NCI-H524 treated with DMSO at 0.1 percent for 48 hours (cell line): ENCODE measurements at regions not wholly inside any gene's neighbourhood (a gene's known extent, or its start where the extent isn't known, plus 50 kb on each side); places are given as distances from the start of the nearest gene placed in this dataset.

Experiments
- DNase-seq: peaks from one replicate; lab custom pipeline; 2025; lab: John Stamatoyannopoulos, UW

DNA sequence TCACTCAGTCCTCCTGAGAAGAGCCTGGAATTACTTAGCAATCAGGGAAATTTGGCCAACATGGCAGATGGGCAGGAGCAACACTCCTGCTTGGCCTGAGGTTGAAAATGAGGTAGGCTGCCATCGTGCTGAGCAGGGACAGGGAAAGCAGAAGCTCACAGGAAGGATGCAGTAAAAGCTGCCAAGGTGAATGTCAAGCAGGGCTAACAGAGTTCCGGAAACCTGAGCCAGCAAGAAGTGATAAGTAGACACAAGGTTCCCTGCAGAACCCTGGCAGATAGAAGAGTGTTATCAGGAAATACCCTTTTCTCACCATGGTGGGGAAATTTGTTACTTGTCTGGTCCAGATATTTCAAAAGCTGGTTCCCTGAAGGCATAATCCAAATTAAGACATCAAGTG lies 454.3 kb upstream of the MEX3C start:
- DNase-seq = no peak

DNA sequence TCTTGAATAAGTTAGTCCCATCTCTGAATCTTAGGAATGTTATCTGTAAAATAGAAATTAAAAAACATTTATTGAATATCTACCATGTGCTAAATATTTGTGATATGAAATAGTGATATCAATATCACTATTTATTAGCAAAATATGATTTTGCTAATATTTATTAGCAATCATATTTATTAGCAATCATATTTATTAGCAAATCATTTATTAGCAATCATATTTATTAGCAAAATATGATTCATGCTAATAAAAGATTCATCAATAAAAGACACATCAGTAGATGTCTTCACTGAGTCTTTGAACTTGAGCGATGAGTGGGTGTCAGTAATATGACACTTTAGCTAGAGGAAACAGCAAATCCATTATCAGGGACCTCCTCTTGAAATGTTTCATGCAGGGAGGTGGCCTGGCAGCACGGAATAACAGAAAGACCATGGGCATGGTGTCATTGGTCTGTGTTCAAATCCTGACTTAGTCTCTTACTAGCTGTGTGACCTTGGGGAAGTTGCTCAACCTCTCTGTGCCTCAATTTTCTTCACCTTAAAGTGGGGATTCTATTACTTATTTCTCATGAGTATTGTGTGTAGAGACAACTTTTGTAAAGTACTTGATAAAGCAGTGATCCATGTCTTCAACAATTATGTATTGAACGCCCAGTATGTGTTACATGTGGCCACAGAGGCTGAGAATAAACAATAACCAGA lies 456.2 kb upstream of the MEX3C start:
- DNase-seq = no peak

DNA sequence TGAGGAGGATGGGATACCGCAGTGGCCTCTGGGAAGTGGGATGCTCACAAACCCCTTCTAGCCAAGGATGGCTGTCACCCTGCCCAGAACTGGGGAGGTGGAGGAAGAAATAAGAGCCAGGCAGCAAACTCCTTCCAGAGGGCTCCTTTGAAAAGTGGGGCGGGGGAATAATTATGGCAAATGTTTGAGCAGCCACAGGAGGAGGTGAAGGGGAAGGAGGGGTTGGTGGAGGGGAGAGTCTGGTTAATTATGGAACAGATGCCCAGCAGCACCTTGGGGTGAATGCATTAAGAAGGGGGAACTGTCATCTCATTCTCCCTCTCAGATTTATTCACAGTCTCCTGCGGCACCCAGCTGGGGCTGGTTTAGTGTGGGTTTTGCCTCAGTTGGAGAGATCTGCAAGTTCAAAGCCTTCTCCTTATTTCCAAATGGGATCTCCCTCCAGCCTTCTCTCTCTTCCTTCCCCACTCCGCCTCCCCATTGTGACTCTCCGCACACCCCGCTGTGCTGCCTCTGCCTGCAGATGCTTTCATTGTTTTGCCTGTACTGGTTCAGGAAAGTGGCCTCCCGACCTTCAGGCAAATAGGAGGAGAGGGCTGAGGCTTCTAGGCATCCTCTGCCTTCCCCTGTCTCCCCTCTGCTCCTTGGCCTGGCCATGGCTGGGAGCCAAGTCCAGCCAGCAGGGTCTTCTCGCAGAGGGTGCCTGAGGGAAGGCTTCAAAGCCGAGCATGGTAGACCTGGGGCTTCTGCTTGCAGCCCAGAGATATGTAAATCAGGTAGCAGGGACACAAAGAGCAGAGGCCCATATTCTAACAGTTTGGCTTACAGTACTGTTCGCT lies 457.2 kb upstream of the MEX3C start:
- peak; percentile 32 for DNase-seq

DNA sequence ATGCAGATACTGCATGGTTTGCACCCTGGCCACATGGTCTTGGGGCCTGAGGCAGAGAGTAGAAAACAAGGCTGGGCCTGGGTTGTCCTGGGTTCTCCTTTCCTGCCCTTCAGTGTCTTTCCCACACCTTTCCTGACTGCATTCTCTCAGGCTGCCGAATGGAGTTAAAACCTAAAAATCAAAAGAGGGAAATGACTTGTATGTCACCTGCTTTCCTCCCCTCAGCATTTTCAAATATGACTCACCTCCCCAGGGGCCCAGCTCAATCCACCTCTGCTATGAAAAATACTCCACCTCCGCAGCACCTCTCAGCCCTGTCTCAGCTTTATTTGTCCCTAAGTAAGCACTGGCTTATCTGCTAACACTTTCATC lies 457.8 kb upstream of the MEX3C start:
- DNase-seq = no peak

DNA sequence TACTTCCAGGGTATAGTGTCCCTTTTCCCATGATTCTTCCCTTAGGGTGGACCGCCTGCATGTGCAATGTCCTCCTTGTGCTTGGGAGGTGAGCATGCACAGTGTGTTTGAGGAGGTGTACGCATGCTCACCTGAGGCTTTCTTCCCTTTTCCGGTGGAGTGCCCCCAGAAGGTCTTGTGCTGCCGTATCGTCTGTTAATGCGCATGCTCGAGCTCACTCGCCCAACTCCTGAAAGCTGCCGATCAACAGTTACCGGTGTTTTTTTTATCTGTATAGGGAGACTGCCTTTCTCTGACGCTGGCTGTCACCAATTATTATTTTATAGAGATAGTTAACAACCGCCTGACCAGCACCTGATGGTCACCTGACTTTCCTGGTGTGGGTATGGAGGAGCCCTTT lies 458.8 kb upstream of the MEX3C start:
- no peak for DNase-seq

DNA sequence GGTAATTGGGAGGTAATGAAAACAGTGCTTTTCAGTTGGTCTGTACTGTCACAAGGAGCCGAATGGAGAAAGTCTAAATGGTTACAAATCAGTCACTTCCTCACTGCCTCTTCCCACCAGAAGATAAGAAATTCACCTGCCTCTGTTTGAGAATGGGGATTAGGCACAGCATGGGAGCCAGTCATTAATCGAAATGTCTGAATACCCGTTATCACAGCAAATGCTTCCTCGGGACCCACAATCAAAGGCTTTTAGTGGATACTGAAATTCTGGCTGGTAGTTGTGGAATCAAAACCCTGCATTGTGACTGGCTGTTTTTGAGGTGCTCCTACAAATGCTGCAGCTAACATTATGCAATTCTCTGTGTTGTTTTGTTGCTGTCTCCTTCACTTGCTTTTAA lies 461.0 kb upstream of the MEX3C start:
- no peak for DNase-seq

DNA sequence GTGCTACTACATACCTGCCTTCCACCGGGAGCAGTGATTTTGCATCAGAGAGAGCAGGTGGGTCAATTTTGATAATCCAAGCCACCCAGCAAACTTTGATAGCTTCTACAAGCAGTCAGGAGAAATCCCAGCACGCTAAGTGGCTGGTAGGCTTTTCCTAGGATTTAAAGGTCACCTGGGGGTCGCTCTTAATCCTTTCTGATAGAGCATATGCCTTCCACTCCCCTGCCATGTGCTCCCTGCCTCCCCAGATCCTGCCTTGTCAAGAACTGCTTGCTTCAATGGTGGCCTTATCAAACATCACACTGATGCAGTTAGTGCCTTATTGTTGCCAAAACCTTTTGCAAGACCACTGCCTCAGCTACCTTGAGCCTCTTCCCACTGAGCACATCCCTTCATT lies 462.3 kb upstream of the MEX3C start:
- peak; percentile 61 for DNase-seq

DNA sequence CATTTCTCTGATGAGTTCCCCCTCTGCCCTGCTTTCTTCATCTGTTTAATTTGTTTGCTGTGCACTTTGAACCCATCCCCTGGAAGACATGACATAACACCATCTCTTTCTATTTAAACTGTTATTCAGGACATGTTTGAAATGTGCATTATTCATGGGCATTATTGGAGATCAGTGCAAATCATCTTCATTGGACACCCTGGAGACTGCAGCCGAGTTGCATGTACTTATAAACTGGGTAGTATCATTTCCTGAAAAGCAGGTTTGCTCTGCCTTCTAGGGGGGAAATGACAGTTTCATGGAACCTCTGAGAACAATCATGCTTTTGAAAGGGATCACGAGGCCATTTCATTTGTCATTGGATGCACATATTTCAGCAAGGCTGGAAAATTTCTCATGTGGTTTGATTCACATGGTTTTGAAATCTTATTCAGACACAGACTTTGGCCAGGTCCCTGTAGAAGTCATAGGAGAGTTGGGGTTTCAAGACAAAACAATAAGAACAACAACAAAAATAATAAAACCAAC lies 462.8 kb upstream of the MEX3C start:
- DNase-seq = no peak

DNA sequence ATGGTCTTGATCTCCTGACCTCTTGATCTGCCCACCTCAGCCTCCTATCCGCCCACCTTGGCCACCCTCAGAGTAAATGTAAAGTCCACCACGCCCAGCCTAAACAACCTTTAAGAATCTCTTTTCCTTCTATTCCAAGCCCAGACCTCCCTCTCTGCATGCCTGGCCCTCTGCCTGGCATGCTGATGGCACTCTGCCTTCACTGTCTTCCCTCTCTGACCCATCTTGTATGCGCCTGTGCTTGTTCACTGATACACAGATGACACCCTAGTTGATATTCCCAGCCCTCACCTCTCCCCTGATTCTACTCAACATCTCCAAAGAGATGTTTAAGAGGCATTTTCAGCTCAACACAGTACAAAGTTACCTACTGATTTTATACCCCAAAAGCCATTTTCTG lies 466.8 kb upstream of the MEX3C start:
- no peak for DNase-seq

DNA sequence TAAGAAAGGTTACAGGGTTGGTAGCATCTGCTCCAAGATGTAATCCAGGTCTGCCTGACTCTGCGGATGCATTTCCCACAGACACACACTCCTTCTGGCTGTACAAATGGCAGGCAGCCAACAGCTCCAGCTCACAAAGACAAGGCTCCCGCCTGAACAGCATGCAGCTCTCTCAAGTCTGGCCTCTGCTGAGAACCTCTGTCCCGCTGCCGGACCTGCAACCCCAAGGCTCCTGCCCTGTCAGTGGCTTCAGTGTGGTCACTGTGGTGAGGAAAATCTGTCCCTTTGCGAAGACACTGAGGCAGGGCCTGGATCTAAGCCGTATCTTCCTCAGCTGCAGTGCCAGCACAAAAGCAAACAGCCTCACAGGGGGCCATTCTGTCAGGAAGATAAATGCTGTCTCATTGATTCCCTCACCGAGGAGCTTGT lies 469.3 kb upstream of the MEX3C start:
- peak; percentile 69 for DNase-seq

DNA sequence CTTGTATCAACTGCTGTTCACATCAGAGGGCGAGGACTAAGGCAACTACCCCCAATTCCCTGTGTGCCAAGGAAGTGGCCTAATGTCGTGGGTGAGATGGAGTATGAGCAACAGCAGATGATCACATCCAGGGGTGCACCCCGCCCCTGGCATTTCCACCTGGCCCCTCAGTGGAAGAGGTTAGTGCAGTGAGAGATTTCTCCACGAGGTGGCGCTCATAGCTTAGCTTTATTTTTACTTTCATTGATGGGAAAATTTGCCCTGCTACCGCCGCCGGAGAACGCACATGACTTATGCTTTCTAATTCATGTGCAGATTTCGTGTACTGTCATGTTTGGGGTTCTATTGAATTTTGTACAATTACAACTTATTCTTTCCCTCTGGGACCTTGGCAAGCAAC lies 470.6 kb upstream of the MEX3C start:
- peak; percentile 24 for DNase-seq

DNA sequence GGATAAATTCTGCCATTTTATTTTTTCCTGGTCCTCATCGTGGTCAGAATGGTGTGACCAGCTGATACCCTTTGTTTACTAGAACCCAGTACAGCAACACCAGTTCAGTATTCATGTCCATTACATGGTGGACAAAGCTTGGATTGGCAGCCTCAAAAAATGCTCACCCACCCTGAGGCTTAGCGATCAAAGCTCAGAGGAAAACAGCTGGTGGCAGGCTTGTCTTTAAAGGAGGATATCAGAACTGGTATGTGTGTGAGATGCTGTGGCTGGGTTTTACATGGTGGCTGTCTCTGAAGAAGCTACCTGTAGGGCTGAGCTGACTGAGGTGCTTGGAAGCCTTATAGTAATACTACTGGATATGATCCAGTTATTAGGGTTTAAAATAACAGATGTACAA lies 471.1 kb upstream of the MEX3C start:
- DNase-seq = peak; percentile 68

DNA sequence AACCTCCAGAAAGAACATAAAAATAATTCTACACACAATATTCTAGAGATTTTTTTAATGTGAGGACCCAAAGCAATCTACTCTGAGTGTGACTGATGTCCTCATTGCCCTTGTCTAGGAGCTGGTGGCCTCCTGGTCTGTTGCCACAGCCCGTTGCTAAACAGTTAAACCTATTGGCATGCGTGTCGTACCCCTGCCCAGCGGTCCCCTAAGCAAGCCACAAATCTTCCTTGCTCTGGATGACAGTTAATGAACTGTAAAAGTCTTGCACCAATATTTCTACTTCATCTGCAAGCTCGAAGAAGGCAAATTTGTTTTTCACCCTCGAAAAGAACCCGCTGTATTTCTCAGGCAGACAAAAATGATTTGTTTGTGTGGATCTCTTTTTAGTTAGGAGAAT lies 489.1 kb upstream of the MEX3C start:
- no peak for DNase-seq

DNA sequence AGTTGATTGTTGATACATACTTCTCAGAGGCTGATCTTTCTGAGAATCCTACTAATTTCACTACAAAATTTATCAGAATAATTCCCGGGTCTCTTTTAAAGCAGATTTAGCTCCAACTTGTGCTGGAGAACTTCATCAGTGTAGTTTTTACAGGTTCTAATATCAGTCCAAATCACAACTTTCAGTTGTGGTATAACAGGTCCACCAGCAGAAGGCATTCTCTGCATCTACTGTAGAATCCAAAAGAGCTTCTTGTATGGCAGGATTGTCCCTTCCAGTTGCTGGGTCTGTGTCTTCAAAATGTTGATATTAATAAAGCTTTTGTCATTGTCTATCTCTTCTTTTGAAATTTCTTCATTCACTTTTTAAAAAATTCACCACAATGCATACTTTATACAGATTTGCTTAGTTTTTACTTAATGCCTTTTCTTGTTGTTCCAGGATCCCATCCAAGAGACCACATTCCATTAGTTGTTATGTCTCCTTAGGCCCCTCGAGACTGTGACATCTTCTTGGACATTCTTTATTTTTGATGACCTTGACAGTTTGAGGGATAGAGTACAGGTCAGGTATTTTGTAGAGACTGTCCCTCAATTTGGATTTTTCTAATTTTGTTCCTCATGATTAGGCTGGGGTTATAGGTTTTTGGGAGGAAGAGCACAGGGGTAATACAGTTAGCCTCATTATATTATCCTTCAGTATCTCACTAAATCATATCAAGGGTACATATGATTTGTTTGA lies 490.5 kb upstream of the MEX3C start:
- no peak for DNase-seq

DNA sequence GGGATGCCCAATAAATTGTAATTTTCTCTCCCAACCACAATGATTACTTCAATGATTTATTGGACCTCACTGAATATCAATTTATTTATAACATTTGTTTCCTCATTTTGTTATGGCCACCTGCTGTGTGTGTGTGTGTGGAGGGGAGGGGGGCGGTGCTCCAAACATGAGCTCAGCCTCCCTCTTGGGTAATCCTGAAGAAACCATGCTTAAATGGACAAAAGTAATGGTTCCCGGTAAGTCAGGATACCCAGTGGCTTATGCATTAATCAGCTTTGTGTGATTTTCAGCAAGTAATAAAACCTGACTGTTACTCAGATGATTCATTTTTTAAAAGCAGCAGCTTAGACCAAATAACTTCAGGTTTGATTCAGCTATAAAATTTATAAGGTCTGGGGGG lies 495.1 kb upstream of the MEX3C start:
- no peak for DNase-seq

DNA sequence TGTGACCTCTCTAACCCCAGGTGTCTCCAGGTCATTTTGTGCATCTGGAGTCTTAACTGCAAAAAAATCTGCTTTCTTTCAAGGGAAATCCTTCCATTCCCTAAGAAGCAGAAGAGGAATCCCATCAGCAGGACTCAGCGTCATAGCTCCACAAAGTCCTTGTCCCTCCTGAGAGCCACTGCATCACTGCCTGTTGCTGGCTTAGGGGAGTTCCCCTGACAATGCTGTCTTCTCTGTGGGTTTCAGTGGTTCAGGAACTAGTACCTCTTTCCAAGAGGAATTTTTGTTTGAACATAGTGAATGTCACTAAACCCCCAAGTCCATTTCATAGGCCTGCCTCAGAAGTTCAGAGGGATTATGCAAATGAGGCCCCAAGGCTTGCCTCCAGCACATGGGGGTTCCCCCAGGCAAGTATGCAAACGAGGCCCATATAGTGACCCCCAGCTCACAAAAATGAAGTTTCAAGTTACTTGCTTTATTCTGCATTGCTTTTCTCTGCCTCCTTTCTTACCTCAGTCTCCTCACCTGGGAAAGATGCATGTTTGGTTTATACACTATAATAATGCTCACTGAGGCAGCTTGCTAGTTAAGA lies 513.9 kb upstream of the MEX3C start:
- no peak for DNase-seq

DNA sequence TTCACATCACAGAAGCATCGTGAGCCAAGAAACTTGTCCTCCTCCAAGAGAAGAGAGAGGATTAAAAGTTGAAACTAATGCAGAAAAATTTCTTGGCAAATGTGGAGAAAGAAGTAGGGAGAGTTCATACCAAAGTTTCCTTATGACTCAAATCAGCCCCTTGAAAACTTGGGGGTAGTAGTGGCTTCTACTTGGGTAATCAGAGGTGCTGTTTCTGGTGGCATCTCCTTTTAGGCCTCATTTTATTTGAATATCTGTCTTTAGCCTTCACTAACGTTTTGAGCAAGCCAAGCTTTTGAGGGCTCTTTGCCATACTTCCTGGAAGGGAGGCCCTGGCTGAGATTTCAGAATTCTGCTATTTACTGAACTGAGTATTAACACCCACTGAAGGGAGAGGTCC lies 515.3 kb upstream of the MEX3C start:
- DNase-seq = no peak

DNA sequence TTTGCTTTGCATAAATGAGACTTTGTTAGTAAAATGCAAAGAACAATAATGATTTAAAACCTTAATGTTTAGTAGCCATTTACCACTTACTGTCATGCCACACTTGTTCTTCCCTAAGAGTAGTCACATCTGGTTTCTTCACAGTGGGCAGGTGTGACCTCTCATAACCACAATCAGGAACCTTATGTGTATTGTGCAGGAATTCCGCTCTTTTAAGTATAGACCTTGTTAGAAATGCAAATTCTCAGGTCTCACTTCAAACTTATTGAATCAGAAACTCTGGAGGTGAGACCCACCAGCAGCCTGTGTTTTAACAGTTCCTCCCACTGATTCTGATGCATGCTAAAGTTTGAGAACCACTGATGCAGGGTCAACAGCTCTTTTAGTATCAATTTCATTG lies 518.8 kb upstream of the MEX3C start:
- no peak for DNase-seq

DNA sequence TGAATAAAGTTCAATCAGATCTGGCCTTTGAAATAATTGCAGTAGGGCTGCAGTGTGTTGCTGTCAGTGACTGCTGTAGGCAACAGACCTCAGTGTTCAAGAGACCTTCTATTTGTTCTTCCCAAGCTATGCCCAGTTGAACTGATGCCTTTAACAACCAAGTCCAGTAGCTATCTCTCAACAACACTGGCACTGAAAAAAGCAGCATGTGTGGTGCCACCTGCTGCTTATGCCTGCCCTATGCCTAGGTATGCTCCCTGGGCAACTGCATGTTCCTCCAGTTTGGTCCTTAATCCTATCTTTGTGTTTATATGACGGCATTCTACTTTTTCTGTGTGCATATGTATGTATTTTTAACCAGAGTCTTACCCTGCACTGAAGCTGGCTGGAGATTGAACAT lies 523.9 kb upstream of the MEX3C start:
- DNase-seq = no peak

DNA sequence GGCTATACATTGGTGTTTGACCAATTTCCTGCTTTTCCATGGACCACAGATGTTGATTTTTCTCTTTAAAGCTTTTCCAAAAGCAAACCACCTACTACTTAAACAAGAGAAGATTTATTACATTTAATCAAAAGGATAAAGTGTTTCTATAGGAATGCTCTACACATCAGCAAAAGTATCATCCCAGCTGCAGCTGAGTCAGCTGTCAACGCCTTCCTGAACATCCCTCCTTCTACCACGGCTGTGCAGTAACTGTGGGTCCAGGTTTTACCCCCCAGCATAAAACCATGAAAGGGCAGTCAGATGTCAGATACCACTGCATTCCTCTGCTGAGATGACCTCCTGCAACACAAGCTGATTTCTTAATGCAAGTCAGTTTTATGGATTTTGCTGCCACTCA lies 524.5 kb upstream of the MEX3C start:
- no peak for DNase-seq

DNA sequence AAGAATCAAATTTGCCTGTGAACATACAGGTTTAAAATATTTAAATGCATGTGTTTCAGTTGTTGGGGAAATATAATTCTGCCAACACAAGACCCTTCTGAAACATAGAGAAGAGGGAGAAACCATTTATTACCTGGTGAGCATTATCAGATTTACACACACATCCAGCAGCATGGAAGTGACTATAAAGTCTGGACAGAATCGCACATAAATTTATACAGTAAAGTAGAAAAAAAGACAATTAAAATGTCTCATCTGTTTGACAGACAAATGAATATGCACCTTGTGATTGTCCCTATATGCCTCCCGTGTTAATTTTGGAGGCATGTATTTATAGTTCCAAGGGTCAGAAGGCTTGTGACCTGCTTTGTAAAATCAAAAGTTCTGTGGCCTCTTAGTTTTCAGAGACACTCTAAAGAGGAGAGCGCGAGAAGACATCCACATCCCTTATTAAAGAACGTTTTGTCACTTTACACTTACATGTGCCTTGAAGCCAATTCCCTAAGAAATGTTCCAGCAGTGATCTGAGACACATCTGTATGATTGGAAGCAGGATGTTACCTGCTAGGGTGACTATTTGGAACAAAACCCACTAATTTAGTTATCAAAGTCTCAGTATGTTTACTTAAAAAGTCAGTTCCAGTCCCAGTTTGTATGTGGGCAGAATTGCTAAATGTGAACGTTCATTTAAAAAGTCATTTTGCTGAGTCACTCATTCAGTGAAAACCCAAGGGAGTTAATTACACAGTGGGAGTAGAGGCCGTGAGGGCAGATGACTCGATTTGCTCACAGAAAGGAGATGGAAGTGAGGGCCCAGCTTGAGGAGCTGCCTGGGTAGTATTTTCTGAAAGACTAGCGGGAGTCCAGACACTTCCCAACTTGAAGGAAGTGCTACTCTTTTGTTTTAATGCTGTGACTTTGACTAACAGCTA lies 527.6 kb upstream of the MEX3C start:
- no peak for DNase-seq
